PC-3 (cell line): ENCODE measurements at regions not wholly inside any gene's neighbourhood (a gene's known extent, or its start where the extent isn't known, plus 50 kb on each side); places are given as distances from the start of the nearest gene placed in this dataset.
A peak's percentile ranks its signal among the peaks of the same experiment; 100 is the strongest.

Experiments
- ATAC-seq: fragments of 200-7000 bp; cut with Tn5 transposase; 2 replicates; pipeline ENCODE4 v1.9.1; 2020; ENCODE audit warnings: mild to moderate bottlenecking, moderate library complexity
- BruUV-seq: library from RNA; stranded (reverse); fragments of 400-500 nt; replicated peaks from 2 replicates; lab custom pipeline; 2021; lab: Mats Ljungman, UMichigan
- CTCF ChIA-PET: fragments of 300-600 bp; sonication (Branson Sonifier 250); formaldehyde crosslinking; loops from one replicate; lab custom pipeline; 2022; ENCODE audit warnings: antibody characterized with exemption; lab: Charles Lee
- POLR2A ChIA-PET: fragments of 300-600 bp; sonication (Branson Sonifier 250); formaldehyde crosslinking; loops from one replicate; lab custom pipeline; 2022; ENCODE audit warnings: antibody characterized with exemption; ENCODE audit not compliant: unreplicated experiment; lab: Charles Lee
- DNase-seq: peaks from one replicate; pipeline ENCODE4 v3.0.0-alpha.2; 2015
- H2AFZ ChIP-seq: fragments of 300-600 bp; sonication (generic); 2 replicates; pipeline ENCODE4 v1.6.0; 2016; ENCODE audit warnings: antibody characterized with exemption, low read length
- H3F3A ChIP-seq: fragments of 300-600 bp; sonication (generic); one replicate; pipeline ENCODE4 v1.6.0; 2017; ENCODE audit warnings: antibody characterized with exemption, low read length, control low read depth, mild to moderate bottlenecking; ENCODE audit not compliant: unreplicated experiment
- H3K27ac ChIP-seq: fragments of 300-600 bp; sonication (generic); 2 replicates; pipeline ENCODE4 v1.5.1; 2016; ENCODE audit warnings: mild to moderate bottlenecking, low read length
- H3K27me3 ChIP-seq: fragments of 300-600 bp; sonication (generic); 2 replicates; pipeline ENCODE4 v1.6.1; 2016; ENCODE audit warnings: low read length, mixed read lengths
- H3K36me3 ChIP-seq: fragments of 300-600 bp; sonication (generic); 2 replicates; pipeline ENCODE4 v1.6.1; 2016; ENCODE audit warnings: low read depth, mixed run types, low read length, mixed read lengths
- H3K4me1 ChIP-seq: fragments of 300-600 bp; sonication (generic); 2 replicates; pipeline ENCODE4 v1.5.1; 2016; ENCODE audit warnings: low read length; ENCODE audit not compliant: insufficient read depth
- H3K4me2 ChIP-seq: fragments of 300-600 bp; sonication (generic); 2 replicates; pipeline ENCODE4 v1.6.0; 2016; ENCODE audit warnings: low read length
- H3K4me3 ChIP-seq: fragments of 300-600 bp; sonication (generic); 2 replicates; pipeline ENCODE4 v1.5.1; 2016; ENCODE audit warnings: mild to moderate bottlenecking, low read length, mixed read lengths
- H3K79me2 ChIP-seq: fragments of 300-600 bp; sonication (generic); 2 replicates; pipeline ENCODE4 v1.6.1; 2017; ENCODE audit warnings: low read length, mixed read lengths
- H3K9ac ChIP-seq: fragments of 300-600 bp; sonication (generic); 2 replicates; pipeline ENCODE4 v1.6.0; 2016; ENCODE audit warnings: mild to moderate bottlenecking, low read length
- H3K9me2 ChIP-seq: fragments of 300-600 bp; sonication (generic); replicated peaks from 2 replicates; pipeline ENCODE4 v1.6.1; 2016; ENCODE audit warnings: mixed run types, low read length, mixed read lengths
- H3K9me3 ChIP-seq: fragments of 300-600 bp; sonication (generic); 2 replicates; pipeline ENCODE4 v1.6.1; 2016; ENCODE audit warnings: low read length, mixed read lengths
- H4K20me1 ChIP-seq: fragments of 300-600 bp; sonication (generic); 2 replicates; pipeline ENCODE4 v1.6.1; 2016; ENCODE audit warnings: low read length, mixed read lengths
- EZH2 ChIP-seq: fragments of 300-600 bp; sonication (generic); IDR thresholded peaks from one replicate; pipeline ENCODE4 v1.6.1; 2017; ENCODE audit warnings: antibody characterized with exemption, mild to moderate bottlenecking, low read length; ENCODE audit not compliant: unreplicated experiment
- EZH2phosphoT487 ChIP-seq: fragments of 300-600 bp; sonication (generic); IDR thresholded peaks from 2 replicates; pipeline ENCODE4 v1.6.1; 2018; ENCODE audit warnings: mild to moderate bottlenecking, antibody characterized with exemption, low read length, borderline replicate concordance
- intact Hi-C: fragments of 100-400 bp; cut with micrococcal nuclease; formaldehyde crosslinking; loops from 2 replicates; pipeline ENCODE4 v1.9.0; 2023
- TF ChIP-seq, protein P1 (sequence below): fragments of 300-600 bp; sonication (generic); conservative IDR thresholded peaks from 2 replicates; pipeline ENCODE4 v1.5.1; 2017; ENCODE audit warnings: antibody characterized with exemption, low read depth, mild to moderate bottlenecking, low read length

DNA sequence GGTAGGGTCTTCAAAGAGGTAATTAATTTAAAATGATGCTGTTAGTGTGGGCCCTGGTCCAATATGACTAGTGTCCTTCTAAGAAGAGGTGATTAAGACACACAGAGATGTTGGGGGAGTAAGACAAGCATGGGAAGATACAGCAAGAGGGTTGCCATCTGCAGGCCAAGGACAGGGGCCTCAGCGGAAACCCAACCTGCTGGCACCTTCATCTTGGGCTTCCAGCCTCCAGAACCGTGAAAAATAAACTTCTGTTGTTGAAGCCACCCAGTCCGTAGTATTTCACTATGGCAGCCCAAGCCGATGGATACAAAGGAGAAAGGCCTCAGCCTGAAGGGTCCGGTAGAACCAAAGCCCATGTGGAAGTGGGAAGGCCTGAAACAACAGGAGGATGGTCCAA is 161.7 kb upstream of the UBE2E1 start:
- ATAC-seq (no peak), DNase-seq (no peak)
- H3K4me1 ChIP-seq, result peaks cover 21% of the 10 kb centered on the region
- H3K27ac ChIP-seq, result no peak overlapping the region
- H3K9me3 ChIP-seq, result no peaks in the 10 kb centered on the region
- H3F3A ChIP-seq, result no peaks in the 10 kb centered on the region
- H3K4me2 ChIP-seq, result no peak overlapping the region
- BruUV-seq, result no TSS peak
- ChIA-PET CTCF (no interaction called here), POLR2A (no interaction called here)
- no peak for TF ChIP-seq EZH2phosphoT487
- H3K27me3 ChIP-seq, result no peaks in the 10 kb centered on the region
- no peaks in the 10 kb centered on the region for H3K9me2 ChIP-seq
- no peaks in the 10 kb centered on the region for H4K20me1 ChIP-seq
- no peak overlapping the region for H3K9ac ChIP-seq
- intact Hi-C loops, result no loop called here
- H3K4me3 ChIP-seq, result no peak overlapping the region
- no peaks in the 10 kb centered on the region for H3K79me2 ChIP-seq
- no peaks in the 10 kb centered on the region for H3K36me3 ChIP-seq
- no peak overlapping the region for H2AFZ ChIP-seq

DNA sequence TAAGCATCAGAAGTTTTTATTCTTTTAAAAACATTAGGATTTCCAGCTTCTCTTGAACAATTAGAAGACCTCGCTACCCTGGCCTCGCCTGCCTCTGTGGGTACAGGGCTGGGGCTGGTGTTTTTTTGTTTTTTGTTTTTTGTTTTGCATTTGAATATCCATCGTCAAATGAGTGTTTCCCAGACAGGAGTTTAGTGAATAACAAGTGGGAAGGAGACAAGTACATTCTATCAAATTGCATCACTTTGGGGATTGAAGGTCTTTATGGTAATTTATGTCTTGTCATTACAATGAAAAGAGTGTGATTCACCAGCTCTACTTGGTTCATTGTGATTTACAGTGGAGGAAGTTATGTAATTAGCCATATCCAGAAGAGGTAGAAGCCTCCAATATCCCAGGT is 161.1 kb upstream of the UBE2E1 start:
- Histone ChIP-seq H3K9me2 (no peaks in the 10 kb centered on the region), H3K27me3 (no peaks in the 10 kb centered on the region), H3K4me1 (peaks cover 27% of the 10 kb centered on the region), H4K20me1 (no peaks in the 10 kb centered on the region), H3F3A (no peaks in the 10 kb centered on the region), H3K27ac (no peak overlapping the region), H3K4me2 (no peak overlapping the region), H3K4me3 (no peak overlapping the region), H3K9ac (no peak overlapping the region), H2AFZ (no peak overlapping the region), H3K36me3 (no peaks in the 10 kb centered on the region), H3K79me2 (no peaks in the 10 kb centered on the region), H3K9me3 (no peaks in the 10 kb centered on the region)
- TF ChIP-seq EZH2phosphoT487 (no peak), EZH2 (no peak)
- TF ChIP-seq, protein P1, sequence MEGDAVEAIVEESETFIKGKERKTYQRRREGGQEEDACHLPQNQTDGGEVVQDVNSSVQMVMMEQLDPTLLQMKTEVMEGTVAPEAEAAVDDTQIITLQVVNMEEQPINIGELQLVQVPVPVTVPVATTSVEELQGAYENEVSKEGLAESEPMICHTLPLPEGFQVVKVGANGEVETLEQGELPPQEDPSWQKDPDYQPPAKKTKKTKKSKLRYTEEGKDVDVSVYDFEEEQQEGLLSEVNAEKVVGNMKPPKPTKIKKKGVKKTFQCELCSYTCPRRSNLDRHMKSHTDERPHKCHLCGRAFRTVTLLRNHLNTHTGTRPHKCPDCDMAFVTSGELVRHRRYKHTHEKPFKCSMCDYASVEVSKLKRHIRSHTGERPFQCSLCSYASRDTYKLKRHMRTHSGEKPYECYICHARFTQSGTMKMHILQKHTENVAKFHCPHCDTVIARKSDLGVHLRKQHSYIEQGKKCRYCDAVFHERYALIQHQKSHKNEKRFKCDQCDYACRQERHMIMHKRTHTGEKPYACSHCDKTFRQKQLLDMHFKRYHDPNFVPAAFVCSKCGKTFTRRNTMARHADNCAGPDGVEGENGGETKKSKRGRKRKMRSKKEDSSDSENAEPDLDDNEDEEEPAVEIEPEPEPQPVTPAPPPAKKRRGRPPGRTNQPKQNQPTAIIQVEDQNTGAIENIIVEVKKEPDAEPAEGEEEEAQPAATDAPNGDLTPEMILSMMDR, result no peak
- intact Hi-C loops, result no loop called here
- DNase-seq (no peak), ATAC-seq (no peak)
- ChIA-PET CTCF (no interaction called here), POLR2A (no interaction called here)
- BruUV-seq, result no TSS peak

DNA sequence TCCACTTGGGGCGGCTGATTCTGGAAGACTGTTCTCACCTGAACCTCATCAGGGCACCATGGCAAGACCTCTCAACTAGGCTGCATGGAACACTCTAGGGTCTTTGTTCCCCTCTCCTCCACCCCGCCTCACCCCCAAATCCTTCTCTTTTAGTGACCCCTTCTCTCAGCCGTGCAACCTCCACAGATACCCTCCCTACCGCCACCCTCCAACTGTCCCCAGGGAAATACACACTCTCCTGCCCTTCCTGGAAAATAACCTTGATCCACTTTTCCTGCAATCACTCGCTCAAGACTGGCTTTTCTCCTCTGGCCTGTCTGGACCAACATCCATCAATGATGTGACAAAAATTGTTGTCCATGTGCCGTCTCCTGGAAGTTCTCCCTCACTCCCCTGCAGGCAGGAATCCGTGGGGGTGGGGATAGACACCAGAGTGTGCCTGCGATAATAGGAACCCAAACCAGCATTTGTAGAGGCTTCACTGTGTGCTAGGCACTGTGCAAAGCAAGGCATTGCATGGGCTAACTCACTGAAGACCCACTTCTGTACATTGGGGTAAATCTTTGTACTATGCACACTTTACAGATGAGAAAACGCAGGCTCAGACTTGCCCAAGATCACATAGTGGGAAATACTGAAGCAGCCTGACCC is 160.1 kb upstream of the UBE2E1 start:
- ATAC-seq, result no peak
- POLR2A ChIA-PET, result no interaction called here
- peaks cover 36% of the 10 kb centered on the region for H3K4me1 ChIP-seq
- CTCF ChIA-PET, result interaction anchor here (1.0 kb wide), 1 partner anchor 23 kb away, joined by 3 read pairs; no protein-coding TSS in a partner anchor
- no peaks in the 10 kb centered on the region for H3K79me2 ChIP-seq
- no peaks in the 10 kb centered on the region for H3K9me2 ChIP-seq
- peak overlapping the region; percentile 42; the same call in 1 of the 2 replicates for H3K4me2 ChIP-seq
- no peaks in the 10 kb centered on the region for H3K36me3 ChIP-seq
- H3K9me3 ChIP-seq, result no peaks in the 10 kb centered on the region
- no peaks in the 10 kb centered on the region for H3K27me3 ChIP-seq
- H3K27ac ChIP-seq, result peak overlapping the region; percentile 23; the same call in 1 of the 2 replicates
- BruUV-seq, result no TSS peak
- no peaks in the 10 kb centered on the region for H3F3A ChIP-seq
- no peak overlapping the region for H3K4me3 ChIP-seq
- TF ChIP-seq EZH2 (no peak), EZH2phosphoT487 (no peak)
- TF ChIP-seq, protein P1, result no peak
- no peak overlapping the region for H3K9ac ChIP-seq
- no peaks in the 10 kb centered on the region for H4K20me1 ChIP-seq
- H2AFZ ChIP-seq, result no peak overlapping the region
- DNase-seq, result no peak
- intact Hi-C loops, result no loop called here
